WERI-Rb-1 (cell line): ENCODE measurements at regions not wholly inside any gene's neighbourhood (a gene's known extent, or its start where the extent isn't known, plus 50 kb on each side); places are given as distances from the start of the nearest gene placed in this dataset.

ENCODE experiments used
- DNase-seq: peaks from one replicate; pipeline ENCODE4 v3.0.0-alpha.2; 2020
- H3K27ac ChIP-seq: fragments of 250-450 bp; sonication (Bioruptor Pico); 2 replicates; pipeline ENCODE4 v1.5.1; 2020; ENCODE audit warnings: mild to moderate bottlenecking, moderate library complexity
- H3K27me3 ChIP-seq: fragments of 250-450 bp; sonication (Bioruptor Pico); 2 replicates; pipeline ENCODE4 v1.5.1; 2021; ENCODE audit warnings: mild to moderate bottlenecking, low read depth, moderate library complexity; ENCODE audit not compliant: insufficient read depth, severe bottlenecking
- H3K36me3 ChIP-seq: fragments of 250-450 bp; sonication (Bioruptor Pico); 2 replicates; pipeline ENCODE4 v1.5.1; 2020; ENCODE audit warnings: mild to moderate bottlenecking, moderate library complexity
- H3K4me3 ChIP-seq: 2 replicates; pipeline ENCODE4 v1.5.1; 2011; ENCODE audit warnings: low read depth, mild to moderate bottlenecking, control low read depth, low read length
- H3K9me3 ChIP-seq: fragments of 250-450 bp; sonication (Bioruptor Pico); 2 replicates; pipeline ENCODE4 v1.5.1; 2021; ENCODE audit warnings: mild to moderate bottlenecking, moderate library complexity; ENCODE audit not compliant: severe bottlenecking
- TF ChIP-seq, protein P1 (sequence below): IDR thresholded peaks from 2 replicates; pipeline ENCODE4 v1.5.1; 2011; ENCODE audit warnings: low read depth, mild to moderate bottlenecking, control low read depth, inconsistent platforms, low read length

DNA sequence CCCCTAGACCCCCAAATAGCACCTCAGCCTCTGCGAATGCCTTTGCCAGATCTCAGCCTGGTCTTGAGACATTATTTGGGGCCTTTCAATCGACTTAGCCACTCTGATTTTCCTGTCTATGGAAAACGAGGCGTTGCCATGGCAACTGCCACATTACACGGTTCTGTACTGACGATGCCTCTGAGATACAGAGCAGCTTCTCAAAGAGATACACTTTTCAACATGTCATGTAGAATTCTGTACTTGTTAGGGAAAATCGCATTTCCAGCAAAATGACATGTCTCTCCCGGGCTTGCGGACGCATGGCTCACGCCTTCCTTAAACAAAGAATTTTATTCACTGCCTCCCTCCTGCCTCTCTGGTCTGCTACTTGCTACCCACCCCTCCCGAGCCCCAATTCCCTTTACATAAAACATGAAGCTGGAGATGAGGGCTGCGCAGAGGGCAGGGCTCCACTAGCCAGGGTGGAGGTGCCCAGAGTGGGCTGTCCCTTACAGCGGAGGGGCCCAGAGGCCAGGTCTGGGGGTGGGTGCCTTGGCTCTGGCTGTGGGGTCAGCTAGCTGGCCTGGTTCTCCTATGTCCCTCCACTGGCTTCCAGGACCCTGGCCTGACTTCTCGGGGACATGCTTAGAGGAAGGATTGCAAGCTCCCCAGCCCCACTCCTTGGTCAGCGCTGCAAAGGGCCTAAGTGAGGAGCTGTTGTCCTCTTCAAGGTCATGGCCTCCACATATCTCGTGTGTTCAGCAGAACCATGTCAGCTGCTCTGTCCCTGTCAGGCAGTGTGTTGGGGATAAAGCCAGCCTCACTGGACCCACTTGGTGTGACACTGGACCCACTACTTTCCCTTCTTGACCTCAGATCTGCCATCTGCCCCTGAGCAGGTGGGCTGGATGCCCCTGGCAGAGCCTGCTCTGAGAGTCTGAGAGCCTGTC, 342.5 kb downstream of the RPS24 start:
- no peaks in the 10 kb centered on the region for H3K27me3 ChIP-seq
- H3K36me3 ChIP-seq: no peaks in the 10 kb centered on the region
- no peak for DNase-seq
- H3K9me3 ChIP-seq: peaks cover 4% of the 10 kb centered on the region
- no peak overlapping the region for H3K4me3 ChIP-seq
- TF ChIP-seq, protein P1, sequence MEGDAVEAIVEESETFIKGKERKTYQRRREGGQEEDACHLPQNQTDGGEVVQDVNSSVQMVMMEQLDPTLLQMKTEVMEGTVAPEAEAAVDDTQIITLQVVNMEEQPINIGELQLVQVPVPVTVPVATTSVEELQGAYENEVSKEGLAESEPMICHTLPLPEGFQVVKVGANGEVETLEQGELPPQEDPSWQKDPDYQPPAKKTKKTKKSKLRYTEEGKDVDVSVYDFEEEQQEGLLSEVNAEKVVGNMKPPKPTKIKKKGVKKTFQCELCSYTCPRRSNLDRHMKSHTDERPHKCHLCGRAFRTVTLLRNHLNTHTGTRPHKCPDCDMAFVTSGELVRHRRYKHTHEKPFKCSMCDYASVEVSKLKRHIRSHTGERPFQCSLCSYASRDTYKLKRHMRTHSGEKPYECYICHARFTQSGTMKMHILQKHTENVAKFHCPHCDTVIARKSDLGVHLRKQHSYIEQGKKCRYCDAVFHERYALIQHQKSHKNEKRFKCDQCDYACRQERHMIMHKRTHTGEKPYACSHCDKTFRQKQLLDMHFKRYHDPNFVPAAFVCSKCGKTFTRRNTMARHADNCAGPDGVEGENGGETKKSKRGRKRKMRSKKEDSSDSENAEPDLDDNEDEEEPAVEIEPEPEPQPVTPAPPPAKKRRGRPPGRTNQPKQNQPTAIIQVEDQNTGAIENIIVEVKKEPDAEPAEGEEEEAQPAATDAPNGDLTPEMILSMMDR: no peak
- H3K27ac ChIP-seq: no peak overlapping the region

DNA sequence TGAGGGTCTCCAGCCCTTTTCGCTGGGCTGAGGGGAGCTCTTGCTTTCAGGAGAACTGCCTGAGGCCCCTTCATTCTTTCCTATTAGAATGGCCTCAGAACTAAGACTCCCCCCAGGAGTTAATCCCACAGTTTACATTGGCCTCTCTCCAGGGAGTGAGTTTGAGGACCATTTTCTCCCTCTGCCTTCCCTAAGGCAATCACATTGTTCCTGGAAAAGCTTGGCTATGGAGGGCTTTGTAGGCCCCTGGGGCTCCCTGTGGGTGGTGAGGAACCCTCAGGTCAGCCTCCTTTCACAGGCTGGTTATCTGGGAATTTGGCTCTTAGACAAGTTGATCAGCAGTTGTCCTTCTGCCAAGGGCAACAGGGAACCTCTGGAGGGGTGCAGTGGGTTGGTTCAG, 343.7 kb downstream of the RPS24 start:
- Histone ChIP-seq H3K27me3 (no peaks in the 10 kb centered on the region), H3K4me3 (no peak overlapping the region), H3K9me3 (peaks cover 4% of the 10 kb centered on the region), H3K36me3 (no peaks in the 10 kb centered on the region), H3K27ac (no peak overlapping the region)
- TF ChIP-seq, protein P1: no peak
- no peak for DNase-seq

DNA sequence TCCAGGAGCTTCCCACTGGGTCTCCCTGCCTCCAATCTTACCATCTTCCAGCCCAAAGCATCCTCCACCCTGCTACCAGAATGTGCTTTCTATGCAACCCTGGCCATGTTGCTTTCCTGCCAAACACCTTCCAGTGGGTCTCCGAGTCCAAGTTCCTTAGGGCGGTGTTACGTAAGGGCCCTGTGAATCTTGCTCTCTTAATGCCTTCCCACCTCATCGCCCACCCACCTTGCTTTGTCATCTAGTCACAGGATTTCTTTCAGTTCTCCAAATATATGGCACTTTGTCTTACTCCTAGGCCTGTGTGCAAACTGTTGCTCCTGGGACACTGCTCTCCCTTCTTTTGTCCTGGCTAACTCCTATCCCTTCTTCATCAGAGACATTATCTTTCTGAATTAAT, 344.5 kb downstream of the RPS24 start:
- Histone ChIP-seq H3K27me3 (no peaks in the 10 kb centered on the region), H3K27ac (no peak overlapping the region), H3K9me3 (peaks cover 4% of the 10 kb centered on the region), H3K36me3 (no peaks in the 10 kb centered on the region), H3K4me3 (no peak overlapping the region)
- DNase-seq: no peak
- TF ChIP-seq, protein P1: no peak

DNA sequence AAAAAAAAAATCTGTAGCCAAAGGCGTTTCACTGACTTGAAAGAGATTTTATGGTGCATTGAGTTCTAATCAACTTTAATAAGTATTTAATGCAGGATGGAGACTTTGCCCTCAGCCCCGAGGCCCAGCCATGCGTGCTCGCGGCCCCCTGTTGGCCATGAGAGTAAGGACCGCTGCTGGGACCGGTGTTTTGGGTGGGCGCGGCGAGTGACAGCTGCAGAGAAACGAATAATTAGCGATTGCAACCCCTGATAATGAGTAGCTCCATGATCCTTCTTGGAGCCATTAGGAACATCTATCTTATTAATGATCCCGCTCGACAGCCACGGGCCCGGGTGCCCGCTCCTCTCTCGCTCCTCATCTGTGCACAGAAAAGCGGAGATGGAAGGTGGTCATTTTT, 347.4 kb downstream of the RPS24 start:
- TF ChIP-seq, protein P1: peak; percentile 62
- no peak for DNase-seq
- peaks cover 4% of the 10 kb centered on the region for H3K9me3 ChIP-seq
- no peak overlapping the region for H3K27ac ChIP-seq
- H3K4me3 ChIP-seq: no peak overlapping the region
- no peaks in the 10 kb centered on the region for H3K36me3 ChIP-seq
- H3K27me3 ChIP-seq: no peaks in the 10 kb centered on the region

DNA sequence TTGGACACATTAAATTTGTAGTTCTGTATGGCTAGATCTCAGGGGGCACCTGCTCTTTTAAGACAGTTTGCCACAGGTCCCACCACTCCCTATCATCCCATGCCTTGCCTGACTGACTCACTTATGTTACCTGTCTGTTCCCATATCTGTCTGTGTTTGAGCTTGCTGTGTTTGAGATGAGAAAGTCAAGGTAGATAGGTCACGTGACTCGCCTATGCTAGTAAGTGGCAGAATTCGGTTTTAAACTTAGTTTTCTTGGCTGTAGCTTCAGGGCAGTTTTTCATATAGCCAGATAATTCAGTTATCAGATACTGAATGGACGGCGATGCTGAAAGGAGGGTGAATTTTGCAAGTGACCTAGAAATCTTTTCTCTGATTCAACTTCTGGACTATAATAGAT, 348.4 kb downstream of the RPS24 start:
- Histone ChIP-seq H3K4me3 (no peak overlapping the region), H3K9me3 (peaks cover 4% of the 10 kb centered on the region), H3K27ac (no peak overlapping the region), H3K36me3 (no peaks in the 10 kb centered on the region), H3K27me3 (no peaks in the 10 kb centered on the region)
- TF ChIP-seq, protein P1: no peak
- DNase-seq: no peak
